SK-N-SH (cell line): ENCODE measurements at regions not wholly inside any gene's neighbourhood (a gene's known extent, or its start where the extent isn't known, plus 50 kb on each side); places are given as distances from the start of the nearest gene placed in this dataset.

Source experiments
- CTCF ChIA-PET: fragments of 300-600, 350-600 bp; formaldehyde crosslinking; extraction: SDS; loops from one replicate; lab custom pipeline; 2021; lab: Yijun Ruan, JAX
- POLR2A ChIA-PET: fragments of 350-600 bp; sonication (Branson Sonifier 250); formaldehyde crosslinking; extraction: SDS; loops from one replicate; lab custom pipeline; 2020; ENCODE audit warnings: antibody characterized with exemption, inconsistent platforms; lab: Yijun Ruan, JAX
- DNase-seq: peaks from one replicate; pipeline ENCODE4 v3.0.0; 2012
- H2AFZ ChIP-seq: fragments of 200-600 bp; sonication (generic); 2 replicates; pipeline ENCODE4 v1.8.1; 2016; ENCODE audit warnings: antibody characterized with exemption, mild to moderate bottlenecking, low read depth
- H3F3A ChIP-seq: fragments of 200-600 bp; sonication (generic); replicated peaks from 2 replicates; pipeline ENCODE3; 2016; ENCODE audit warnings: antibody characterized with exemption, mild to moderate bottlenecking; ENCODE audit not compliant: insufficient read depth
- H3K27ac ChIP-seq, 2 experiments: fragments of 200-500 bp in 1 of 2; fragments of 200-600 bp in 1 of 2; sonication (Bioruptor generic) in 1 of 2; sonication (generic), shearing (Covaris generic) in 1 of 2; 2 replicates each; pipeline versions ENCODE4 v1.5.1 to v1.6.1; 2014 to 2016; ENCODE audit warnings: low read depth in 2 of 2, inconsistent platforms in 1 of 2, low read length in 1 of 2, mild to moderate bottlenecking in 1 of 2, mixed read lengths in 1 of 2
- H3K27me3 ChIP-seq: fragments of 200-600 bp; sonication (generic), shearing (Covaris generic); 2 replicates; pipeline ENCODE4 v1.6.1; 2016; ENCODE audit warnings: mixed run types; ENCODE audit not compliant: insufficient read depth
- H3K36me3 ChIP-seq, 2 experiments: fragments of 200-500 bp in 1 of 2; fragments of 200-600 bp in 1 of 2; sonication (Bioruptor generic) in 1 of 2; sonication (generic) in 1 of 2; replicated peaks in 1 of 2; 2 replicates each; pipeline versions ENCODE3 to v1.5.1; 2014 to 2016; ENCODE audit warnings: low read length in 1 of 2, mild to moderate bottlenecking in 1 of 2; ENCODE audit not compliant: insufficient read depth in 2 of 2, control insufficient read depth in 1 of 2
- H3K4me1 ChIP-seq, 2 experiments: fragments of 200-500 bp in 1 of 2; fragments of 200-600 bp in 1 of 2; sonication (Bioruptor generic) in 1 of 2; sonication (generic), shearing (Covaris generic) in 1 of 2; 2 replicates each; pipeline versions ENCODE4 v1.5.1 to v1.6.1; 2014 to 2016; ENCODE audit warnings: low read depth in 1 of 2, low read length in 1 of 2, mixed run types in 1 of 2; ENCODE audit not compliant: insufficient read depth in 2 of 2, control insufficient read depth in 1 of 2
- H3K4me2 ChIP-seq: fragments of 200-600 bp; sonication (generic), shearing (Covaris generic); 2 replicates; pipeline ENCODE4 v1.6.1; 2017; ENCODE audit warnings: mixed run types
- H3K4me3 ChIP-seq, 2 experiments: fragments of 200-500 bp in 1 of 2; fragments of 200-600 bp in 1 of 2; sonication (Bioruptor generic) in 1 of 2; sonication (generic), shearing (Covaris generic) in 1 of 2; 2 replicates each; pipeline versions ENCODE4 v1.5.1 to v1.8.1; 2014 to 2016; ENCODE audit warnings: low read depth in 2 of 2, inconsistent platforms in 1 of 2, low read length in 1 of 2, mild to moderate bottlenecking in 1 of 2, mixed read lengths in 1 of 2, moderate library complexity in 1 of 2
- H3K79me2 ChIP-seq: fragments of 200-600 bp; sonication (generic); 2 replicates; pipeline ENCODE4 v1.8.1; 2017; ENCODE audit warnings: mild to moderate bottlenecking; ENCODE audit not compliant: insufficient read depth
- H3K9ac ChIP-seq: fragments of 200-600 bp; sonication (generic); 2 replicates; pipeline ENCODE4 v1.6.1; 2017; ENCODE audit warnings: mixed run types
- H3K9me2 ChIP-seq: fragments of 200-600 bp; sonication (generic); 2 replicates; pipeline ENCODE4 v1.6.1; 2017; ENCODE audit warnings: mixed run types
- H3K9me3 ChIP-seq: fragments of 200-600 bp; sonication (generic); 2 replicates; pipeline ENCODE4 v1.6.1; 2017; ENCODE audit warnings: mixed run types, mild to moderate bottlenecking, moderate library complexity
- H4K20me1 ChIP-seq: fragments of 200-600 bp; sonication (generic); 2 replicates; pipeline ENCODE4 v1.6.1; 2017; ENCODE audit warnings: mild to moderate bottlenecking, mixed run types; ENCODE audit not compliant: insufficient read depth
- CTCF ChIP-seq: fragments of 200-600 bp; sonication (generic); IDR thresholded peaks from 2 replicates; pipeline ENCODE4 v1.6.1; 2017; ENCODE audit warnings: antibody characterized with exemption, mild to moderate bottlenecking, moderate library complexity
- EP300 ChIP-seq, 2 experiments: IDR thresholded peaks; 2 replicates each; pipeline versions ENCODE4 v1.4.0 to v1.6.1; 2012; ENCODE audit warnings: borderline replicate concordance in 1 of 2, low read depth in 1 of 2, low read length in 1 of 2
- EZH2phosphoT487 ChIP-seq: fragments of 200-600 bp; sonication (generic); IDR thresholded peaks from 2 replicates; pipeline ENCODE4 v1.6.1; 2017; ENCODE audit warnings: low read depth, mixed run types, mild to moderate bottlenecking, antibody characterized with exemption, moderate library complexity, borderline replicate concordance
- FOXJ3 ChIP-seq: sonication (generic); formaldehyde crosslinking; IDR thresholded peaks from 2 replicates; pipeline ENCODE4 v1.5.1; 2020; ENCODE audit warnings: mild to moderate bottlenecking, missing genetic modification reagents
- GABPA ChIP-seq: IDR thresholded peaks from 2 replicates; pipeline ENCODE4 v1.4.0; 2012; ENCODE audit warnings: low read depth, mild to moderate bottlenecking
- JUND ChIP-seq: IDR thresholded peaks from 2 replicates; pipeline ENCODE4 v1.4.0; 2012
- MAX ChIP-seq: IDR thresholded peaks from 2 replicates; pipeline ENCODE4 v1.4.0; 2012; ENCODE audit warnings: low read depth
- MEF2A ChIP-seq: IDR thresholded peaks from 2 replicates; pipeline ENCODE4 v1.4.0; 2012; ENCODE audit warnings: low read depth, borderline replicate concordance
- MXI1 ChIP-seq: IDR thresholded peaks from 2 replicates; pipeline ENCODE4 v1.6.1; 2012; ENCODE audit warnings: mild to moderate bottlenecking, low read depth, low read length, improper control_type of control experiment
- POLR2AphosphoS5 ChIP-seq: IDR thresholded peaks from 2 replicates; pipeline ENCODE4 v1.6.1; 2012; ENCODE audit warnings: low read depth, low read length
- RAD21 ChIP-seq: IDR thresholded peaks from 2 replicates; pipeline ENCODE4 v1.6.1; 2012; ENCODE audit warnings: mild to moderate bottlenecking, low read length
- RXRA ChIP-seq: IDR thresholded peaks from 2 replicates; pipeline ENCODE4 v1.4.0; 2012; ENCODE audit warnings: low read depth, mild to moderate bottlenecking, borderline replicate concordance
- SIN3A ChIP-seq: IDR thresholded peaks from 2 replicates; pipeline ENCODE4 v1.6.1; 2012; ENCODE audit warnings: low read depth, mild to moderate bottlenecking, low read length, moderate library complexity, borderline replicate concordance
- SMC3 ChIP-seq: IDR thresholded peaks from 2 replicates; pipeline ENCODE4 v1.6.1; 2012; ENCODE audit warnings: low read depth, low read length, improper control_type of control experiment
- TCF12 ChIP-seq: IDR thresholded peaks from 2 replicates; pipeline ENCODE4 v1.4.0; 2012
- WGBS: methylation state at CpG from one replicate; pipeline ENCODE4 v1.1.6; 2017; ENCODE audit warnings: low lambda C conversion rate; 5-methylcytosine and 5-hydroxymethylcytosine counted together
- TF ChIP-seq, protein P1 (sequence below): IDR thresholded peaks from 2 replicates; pipeline ENCODE4 v1.4.0; 2012; ENCODE audit warnings: low read depth, borderline replicate concordance
- TF ChIP-seq, protein P2 (sequence below): IDR thresholded peaks from 2 replicates; pipeline ENCODE4 v1.6.1; 2012; ENCODE audit warnings: mild to moderate bottlenecking, low read depth, low read length, moderate library complexity
- TF ChIP-seq, protein P3 (sequence below): fragments of 150-350 bp; IDR thresholded peaks from 2 replicates; pipeline ENCODE4 v1.6.1; 2016; ENCODE audit warnings: mild to moderate bottlenecking, low read depth, low read length

GRCh38 chr22:47335460-47335859 is 573.0 kb downstream of the TBC1D22A start:
- 39% methylated on average over 7 of the region's 10 CpGs for WGBS
- no peak overlapping the region for H3K4me3 ChIP-seq

GRCh38 chr22:47334601-47335000 is 572.2 kb downstream of the TBC1D22A start:
- no peak overlapping the region for H2AFZ ChIP-seq
- no peak overlapping the region for H3K27ac ChIP-seq
- H3K4me3 ChIP-seq, result no peak overlapping the region
- H3K4me2 ChIP-seq, result no peak overlapping the region
- 60% methylated on average over 7 of the region's 7 CpGs for WGBS
- no peaks in the 10 kb centered on the region for H3K79me2 ChIP-seq
- ChIA-PET POLR2A (no interaction called here), CTCF (no interaction called here)
- no peaks in the 10 kb centered on the region for H3K36me3 ChIP-seq
- no peaks in the 10 kb centered on the region for H3F3A ChIP-seq
- H3K9me3 ChIP-seq, result no peaks in the 10 kb centered on the region
- no peaks in the 10 kb centered on the region for H3K4me1 ChIP-seq
- H3K9ac ChIP-seq, result no peak overlapping the region
- no peak for DNase-seq
- no peaks in the 10 kb centered on the region for H3K9me2 ChIP-seq
- no peaks in the 10 kb centered on the region for H4K20me1 ChIP-seq
- no peaks in the 10 kb centered on the region for H3K27me3 ChIP-seq
- no peak for TF ChIP-seq POLR2AphosphoS5
- TF ChIP-seq, protein P1, sequence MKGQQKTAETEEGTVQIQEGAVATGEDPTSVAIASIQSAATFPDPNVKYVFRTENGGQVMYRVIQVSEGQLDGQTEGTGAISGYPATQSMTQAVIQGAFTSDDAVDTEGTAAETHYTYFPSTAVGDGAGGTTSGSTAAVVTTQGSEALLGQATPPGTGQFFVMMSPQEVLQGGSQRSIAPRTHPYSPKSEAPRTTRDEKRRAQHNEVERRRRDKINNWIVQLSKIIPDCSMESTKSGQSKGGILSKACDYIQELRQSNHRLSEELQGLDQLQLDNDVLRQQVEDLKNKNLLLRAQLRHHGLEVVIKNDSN, result no peak
- TF ChIP-seq GABPA, result no peak
- TF ChIP-seq SIN3A, result no peak
- TF ChIP-seq MAX, result no peak
- TF ChIP-seq CTCF, result no peak
- TF ChIP-seq, protein P2, sequence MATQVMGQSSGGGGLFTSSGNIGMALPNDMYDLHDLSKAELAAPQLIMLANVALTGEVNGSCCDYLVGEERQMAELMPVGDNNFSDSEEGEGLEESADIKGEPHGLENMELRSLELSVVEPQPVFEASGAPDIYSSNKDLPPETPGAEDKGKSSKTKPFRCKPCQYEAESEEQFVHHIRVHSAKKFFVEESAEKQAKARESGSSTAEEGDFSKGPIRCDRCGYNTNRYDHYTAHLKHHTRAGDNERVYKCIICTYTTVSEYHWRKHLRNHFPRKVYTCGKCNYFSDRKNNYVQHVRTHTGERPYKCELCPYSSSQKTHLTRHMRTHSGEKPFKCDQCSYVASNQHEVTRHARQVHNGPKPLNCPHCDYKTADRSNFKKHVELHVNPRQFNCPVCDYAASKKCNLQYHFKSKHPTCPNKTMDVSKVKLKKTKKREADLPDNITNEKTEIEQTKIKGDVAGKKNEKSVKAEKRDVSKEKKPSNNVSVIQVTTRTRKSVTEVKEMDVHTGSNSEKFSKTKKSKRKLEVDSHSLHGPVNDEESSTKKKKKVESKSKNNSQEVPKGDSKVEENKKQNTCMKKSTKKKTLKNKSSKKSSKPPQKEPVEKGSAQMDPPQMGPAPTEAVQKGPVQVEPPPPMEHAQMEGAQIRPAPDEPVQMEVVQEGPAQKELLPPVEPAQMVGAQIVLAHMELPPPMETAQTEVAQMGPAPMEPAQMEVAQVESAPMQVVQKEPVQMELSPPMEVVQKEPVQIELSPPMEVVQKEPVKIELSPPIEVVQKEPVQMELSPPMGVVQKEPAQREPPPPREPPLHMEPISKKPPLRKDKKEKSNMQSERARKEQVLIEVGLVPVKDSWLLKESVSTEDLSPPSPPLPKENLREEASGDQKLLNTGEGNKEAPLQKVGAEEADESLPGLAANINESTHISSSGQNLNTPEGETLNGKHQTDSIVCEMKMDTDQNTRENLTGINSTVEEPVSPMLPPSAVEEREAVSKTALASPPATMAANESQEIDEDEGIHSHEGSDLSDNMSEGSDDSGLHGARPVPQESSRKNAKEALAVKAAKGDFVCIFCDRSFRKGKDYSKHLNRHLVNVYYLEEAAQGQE, result no peak
- TF ChIP-seq, protein P3, sequence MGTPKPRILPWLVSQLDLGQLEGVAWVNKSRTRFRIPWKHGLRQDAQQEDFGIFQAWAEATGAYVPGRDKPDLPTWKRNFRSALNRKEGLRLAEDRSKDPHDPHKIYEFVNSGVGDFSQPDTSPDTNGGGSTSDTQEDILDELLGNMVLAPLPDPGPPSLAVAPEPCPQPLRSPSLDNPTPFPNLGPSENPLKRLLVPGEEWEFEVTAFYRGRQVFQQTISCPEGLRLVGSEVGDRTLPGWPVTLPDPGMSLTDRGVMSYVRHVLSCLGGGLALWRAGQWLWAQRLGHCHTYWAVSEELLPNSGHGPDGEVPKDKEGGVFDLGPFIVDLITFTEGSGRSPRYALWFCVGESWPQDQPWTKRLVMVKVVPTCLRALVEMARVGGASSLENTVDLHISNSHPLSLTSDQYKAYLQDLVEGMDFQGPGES, result no peak
- no peak for TF ChIP-seq RXRA
- TF ChIP-seq MEF2A, result no peak
- no peak for TF ChIP-seq SMC3

More at GRCh38 chr22:47335460-47335859, 573.0 kb downstream of the TBC1D22A start:
- Histone ChIP-seq H3K36me3 (no peaks in the 10 kb centered on the region), H3K9me2 (no peaks in the 10 kb centered on the region), H3K9ac (no peak overlapping the region), H3K27me3 (no peaks in the 10 kb centered on the region), H3K27ac (no peak overlapping the region), H2AFZ (no peak overlapping the region), H3K9me3 (no peaks in the 10 kb centered on the region), H3K4me2 (no peak overlapping the region), H3K79me2 (no peaks in the 10 kb centered on the region), H4K20me1 (no peaks in the 10 kb centered on the region), H3K4me1 (no peaks in the 10 kb centered on the region), H3F3A (no peaks in the 10 kb centered on the region)
- TF ChIP-seq RXRA (no peak), EP300 (IDR thresholded peaks at IDR 0.05; ENCODE audit: borderline replicate concordance in 1 of 2, low read depth in 1 of 2, low read length in 1 of 2) (no peak), FOXJ3 (CRISPR knock-in tag) (no peak), JUND (no peak), RAD21 (no peak), CTCF (no peak), EZH2phosphoT487 (no peak), MXI1 (no peak), TCF12 (no peak), SMC3 (no peak)
- CTCF ChIA-PET, result no interaction called here
- no peak for DNase-seq
- POLR2A ChIA-PET, result no interaction called here
